SK-N-SH (cell line): ENCODE measurements at regions not wholly inside any gene's neighbourhood (a gene's known extent, or its start where the extent isn't known, plus 50 kb on each side); places are given as distances from the start of the nearest gene placed in this dataset.

Experiments used
- CTCF ChIA-PET: fragments of 300-600, 350-600 bp; formaldehyde crosslinking; extraction: SDS; loops from one replicate; lab custom pipeline; 2021; lab: Yijun Ruan, JAX
- POLR2A ChIA-PET: fragments of 350-600 bp; sonication (Branson Sonifier 250); formaldehyde crosslinking; extraction: SDS; loops from one replicate; lab custom pipeline; 2020; ENCODE audit warnings: antibody characterized with exemption, inconsistent platforms; lab: Yijun Ruan, JAX
- DNase-seq: peaks from one replicate; pipeline ENCODE4 v3.0.0; 2012
- H2AFZ ChIP-seq: fragments of 200-600 bp; sonication (generic); 2 replicates; pipeline ENCODE4 v1.8.1; 2016; ENCODE audit warnings: antibody characterized with exemption, mild to moderate bottlenecking, low read depth
- H3F3A ChIP-seq: fragments of 200-600 bp; sonication (generic); replicated peaks from 2 replicates; pipeline ENCODE3; 2016; ENCODE audit warnings: antibody characterized with exemption, mild to moderate bottlenecking; ENCODE audit not compliant: insufficient read depth
- H3K27ac ChIP-seq, 2 experiments: fragments of 200-500 bp in 1 of 2; fragments of 200-600 bp in 1 of 2; sonication (Bioruptor generic) in 1 of 2; sonication (generic), shearing (Covaris generic) in 1 of 2; 2 replicates each; pipeline versions ENCODE4 v1.5.1 to v1.6.1; 2014 to 2016; ENCODE audit warnings: low read depth in 2 of 2, inconsistent platforms in 1 of 2, low read length in 1 of 2, mild to moderate bottlenecking in 1 of 2, mixed read lengths in 1 of 2
- H3K27me3 ChIP-seq: fragments of 200-600 bp; sonication (generic), shearing (Covaris generic); 2 replicates; pipeline ENCODE4 v1.6.1; 2016; ENCODE audit warnings: mixed run types; ENCODE audit not compliant: insufficient read depth
- H3K36me3 ChIP-seq, 2 experiments: fragments of 200-500 bp in 1 of 2; fragments of 200-600 bp in 1 of 2; sonication (Bioruptor generic) in 1 of 2; sonication (generic) in 1 of 2; replicated peaks in 1 of 2; 2 replicates each; pipeline versions ENCODE3 to v1.5.1; 2014 to 2016; ENCODE audit warnings: low read length in 1 of 2, mild to moderate bottlenecking in 1 of 2; ENCODE audit not compliant: insufficient read depth in 2 of 2, control insufficient read depth in 1 of 2
- H3K4me1 ChIP-seq, 2 experiments: fragments of 200-500 bp in 1 of 2; fragments of 200-600 bp in 1 of 2; sonication (Bioruptor generic) in 1 of 2; sonication (generic), shearing (Covaris generic) in 1 of 2; 2 replicates each; pipeline versions ENCODE4 v1.5.1 to v1.6.1; 2014 to 2016; ENCODE audit warnings: low read depth in 1 of 2, low read length in 1 of 2, mixed run types in 1 of 2; ENCODE audit not compliant: insufficient read depth in 2 of 2, control insufficient read depth in 1 of 2
- H3K4me2 ChIP-seq: fragments of 200-600 bp; sonication (generic), shearing (Covaris generic); 2 replicates; pipeline ENCODE4 v1.6.1; 2017; ENCODE audit warnings: mixed run types
- H3K4me3 ChIP-seq, 2 experiments: fragments of 200-500 bp in 1 of 2; fragments of 200-600 bp in 1 of 2; sonication (Bioruptor generic) in 1 of 2; sonication (generic), shearing (Covaris generic) in 1 of 2; 2 replicates each; pipeline versions ENCODE4 v1.5.1 to v1.8.1; 2014 to 2016; ENCODE audit warnings: low read depth in 2 of 2, inconsistent platforms in 1 of 2, low read length in 1 of 2, mild to moderate bottlenecking in 1 of 2, mixed read lengths in 1 of 2, moderate library complexity in 1 of 2
- H3K79me2 ChIP-seq: fragments of 200-600 bp; sonication (generic); 2 replicates; pipeline ENCODE4 v1.8.1; 2017; ENCODE audit warnings: mild to moderate bottlenecking; ENCODE audit not compliant: insufficient read depth
- H3K9ac ChIP-seq: fragments of 200-600 bp; sonication (generic); 2 replicates; pipeline ENCODE4 v1.6.1; 2017; ENCODE audit warnings: mixed run types
- H3K9me2 ChIP-seq: fragments of 200-600 bp; sonication (generic); 2 replicates; pipeline ENCODE4 v1.6.1; 2017; ENCODE audit warnings: mixed run types
- H3K9me3 ChIP-seq: fragments of 200-600 bp; sonication (generic); 2 replicates; pipeline ENCODE4 v1.6.1; 2017; ENCODE audit warnings: mixed run types, mild to moderate bottlenecking, moderate library complexity
- H4K20me1 ChIP-seq: fragments of 200-600 bp; sonication (generic); 2 replicates; pipeline ENCODE4 v1.6.1; 2017; ENCODE audit warnings: mild to moderate bottlenecking, mixed run types; ENCODE audit not compliant: insufficient read depth
- CHD2 ChIP-seq: fragments of 150-350 bp; IDR thresholded peaks from 2 replicates; pipeline ENCODE4 v1.6.1; 2018; ENCODE audit warnings: low read length; ENCODE audit not compliant: partially characterized antibody
- EP300 ChIP-seq, 2 experiments: IDR thresholded peaks; 2 replicates each; pipeline versions ENCODE4 v1.4.0 to v1.6.1; 2012; ENCODE audit warnings: borderline replicate concordance in 1 of 2, low read depth in 1 of 2, low read length in 1 of 2
- EZH2phosphoT487 ChIP-seq: fragments of 200-600 bp; sonication (generic); IDR thresholded peaks from 2 replicates; pipeline ENCODE4 v1.6.1; 2017; ENCODE audit warnings: low read depth, mixed run types, mild to moderate bottlenecking, antibody characterized with exemption, moderate library complexity, borderline replicate concordance
- FOSL2 ChIP-seq: IDR thresholded peaks from 2 replicates; pipeline ENCODE4 v1.4.0; 2012; ENCODE audit warnings: low read depth, mild to moderate bottlenecking, moderate library complexity, borderline replicate concordance
- FOXJ3 ChIP-seq: sonication (generic); formaldehyde crosslinking; IDR thresholded peaks from 2 replicates; pipeline ENCODE4 v1.5.1; 2020; ENCODE audit warnings: mild to moderate bottlenecking, missing genetic modification reagents
- FOXM1 ChIP-seq: IDR thresholded peaks from 2 replicates; pipeline ENCODE4 v1.4.0; 2012; ENCODE audit warnings: low read depth, mild to moderate bottlenecking
- GABPA ChIP-seq: IDR thresholded peaks from 2 replicates; pipeline ENCODE4 v1.4.0; 2012; ENCODE audit warnings: low read depth, mild to moderate bottlenecking
- GATA2 ChIP-seq: sonication (generic); formaldehyde crosslinking; IDR thresholded peaks from 2 replicates; pipeline ENCODE4 v1.5.0; 2020; ENCODE audit warnings: mild to moderate bottlenecking, missing genetic modification reagents
- JUND ChIP-seq: IDR thresholded peaks from 2 replicates; pipeline ENCODE4 v1.4.0; 2012
- MXI1 ChIP-seq: IDR thresholded peaks from 2 replicates; pipeline ENCODE4 v1.6.1; 2012; ENCODE audit warnings: mild to moderate bottlenecking, low read depth, low read length, improper control_type of control experiment
- NFIC ChIP-seq: IDR thresholded peaks from 2 replicates; pipeline ENCODE4 v1.4.0; 2012; ENCODE audit warnings: borderline replicate concordance
- NRF1 ChIP-seq: IDR thresholded peaks from 2 replicates; pipeline ENCODE4 v1.6.1; 2012; ENCODE audit warnings: low read depth, mild to moderate bottlenecking, low read length
- RAD21 ChIP-seq: IDR thresholded peaks from 2 replicates; pipeline ENCODE4 v1.6.1; 2012; ENCODE audit warnings: mild to moderate bottlenecking, low read length
- RCOR1 ChIP-seq: fragments of 150-350 bp; IDR thresholded peaks from 2 replicates; pipeline ENCODE4 v1.6.1; 2017; ENCODE audit warnings: antibody characterized with exemption, low read length
- RXRA ChIP-seq: IDR thresholded peaks from 2 replicates; pipeline ENCODE4 v1.4.0; 2012; ENCODE audit warnings: low read depth, mild to moderate bottlenecking, borderline replicate concordance
- SIN3A ChIP-seq: IDR thresholded peaks from 2 replicates; pipeline ENCODE4 v1.6.1; 2012; ENCODE audit warnings: low read depth, mild to moderate bottlenecking, low read length, moderate library complexity, borderline replicate concordance
- SMC3 ChIP-seq: IDR thresholded peaks from 2 replicates; pipeline ENCODE4 v1.6.1; 2012; ENCODE audit warnings: low read depth, low read length, improper control_type of control experiment
- TCF12 ChIP-seq: IDR thresholded peaks from 2 replicates; pipeline ENCODE4 v1.4.0; 2012
- TEAD4 ChIP-seq: IDR thresholded peaks from 2 replicates; pipeline ENCODE4 v1.4.0; 2012; ENCODE audit warnings: mild to moderate bottlenecking, borderline replicate concordance; ENCODE audit not compliant: insufficient read depth
- YY1 ChIP-seq: IDR thresholded peaks from 2 replicates; pipeline ENCODE4 v1.4.0; 2012; ENCODE audit warnings: low read depth, mild to moderate bottlenecking
- TF ChIP-seq, protein P1 (sequence below): fragments of 150-350 bp; IDR thresholded peaks from 2 replicates; pipeline ENCODE4 v1.6.1; 2017; ENCODE audit warnings: antibody characterized with exemption, low read length, low read depth, borderline replicate concordance
- TF ChIP-seq, protein P2 (sequence below): IDR thresholded peaks from 2 replicates; pipeline ENCODE4 v1.4.0; 2012; ENCODE audit warnings: low read depth, borderline replicate concordance
- TF ChIP-seq, protein P3 (sequence below): fragments of 200-600 bp; sonication (generic); IDR thresholded peaks from 2 replicates; pipeline ENCODE4 v1.6.1; 2017; ENCODE audit warnings: antibody characterized with exemption, mild to moderate bottlenecking, moderate library complexity
- TF ChIP-seq, protein P4 (sequence below): IDR thresholded peaks from 2 replicates; pipeline ENCODE4 v1.4.0; 2012; ENCODE audit warnings: low read depth, borderline replicate concordance
- TF ChIP-seq, protein P5 (sequence below): IDR thresholded peaks from 2 replicates; pipeline ENCODE4; 2012
- TF ChIP-seq, protein P6 (sequence below): IDR thresholded peaks from 2 replicates; pipeline ENCODE4 v1.4.0; 2012; ENCODE audit warnings: low read depth
- TF ChIP-seq, protein P7 (sequence below): fragments of 150-350 bp; IDR thresholded peaks from 2 replicates; pipeline ENCODE4 v1.6.1; 2016; ENCODE audit warnings: mild to moderate bottlenecking, low read depth, low read length

DNA sequence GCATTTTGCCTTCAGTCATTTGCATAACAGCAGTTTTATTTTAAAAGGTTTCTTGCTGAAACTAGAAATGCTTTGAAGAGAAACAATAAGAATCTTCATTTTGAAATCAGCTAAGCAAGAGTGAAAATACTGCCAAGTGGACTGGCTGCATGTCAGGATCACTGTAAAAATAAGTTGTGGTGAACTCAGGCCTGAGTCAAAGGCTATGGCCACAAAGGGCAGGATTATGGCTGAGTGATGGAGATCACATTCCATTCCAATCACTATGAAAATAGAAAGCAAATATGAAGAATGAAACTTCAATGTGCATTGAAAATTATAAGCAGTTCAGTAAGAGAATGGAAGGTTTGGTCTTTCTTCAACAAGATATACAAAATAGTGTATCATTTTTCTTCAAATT is 224.5 kb downstream of the PCDH18 start:
- Histone ChIP-seq H3K79me2 (no peaks in the 10 kb centered on the region), H3K4me3 (no peak overlapping the region; a peak in 1 of 4 replicates), H3K9me3 (no peaks in the 10 kb centered on the region), H3K4me2 (peak overlapping the region; percentile 35; the same call in 1 of the 2 replicates), H4K20me1 (no peaks in the 10 kb centered on the region), H2AFZ (peak overlapping the region; percentile 26; the same call in 1 of the 2 replicates), H3F3A (peaks cover 44% of the 10 kb centered on the region), H3K27ac (peak overlapping the region in 1 of 2 experiments; percentile 73; a peak in 3 of 4 replicates), H3K4me1 (peaks cover 5 to 31% of the 10 kb centered on the region in 2 experiments), H3K36me3 (no peaks in the 10 kb centered on the region), H3K9ac (peak overlapping the region; percentile 7; the same call in 1 of the 2 replicates), H3K9me2 (no peaks in the 10 kb centered on the region), H3K27me3 (no peaks in the 10 kb centered on the region)
- DNase-seq: no peak
- POLR2A ChIA-PET: no interaction called here
- CTCF ChIA-PET: interaction anchor here (1.3 kb wide), 1 partner anchor 487 kb away, joined by 3 read pairs; no protein-coding TSS in a partner anchor
- TF ChIP-seq EP300 (IDR thresholded peaks at IDR 0.05; ENCODE audit: borderline replicate concordance in 1 of 2, low read depth in 1 of 2, low read length in 1 of 2) (peak in 1 of 2 experiments; percentile 63; a peak in 1 of 4 replicates), RAD21 (no peak), MXI1 (no peak), CHD2 (no peak), NRF1 (no peak), RXRA (no peak), RCOR1 (no peak), SMC3 (no peak), GATA2 (no peak), FOSL2 (peak; percentile 31; the same call in 1 of the 2 replicates), TEAD4 (peak; percentile 54; the same call in 1 of the 2 replicates), NFIC (peak; percentile 54; the same call in 1 of the 2 replicates), SIN3A (no peak), FOXM1 (no peak), YY1 (no peak), EZH2phosphoT487 (no peak), FOXJ3 (CRISPR knock-in tag) (no peak), JUND (peak; percentile 44), GABPA (no peak), TCF12 (peak; percentile 68)
- TF ChIP-seq, protein P1, sequence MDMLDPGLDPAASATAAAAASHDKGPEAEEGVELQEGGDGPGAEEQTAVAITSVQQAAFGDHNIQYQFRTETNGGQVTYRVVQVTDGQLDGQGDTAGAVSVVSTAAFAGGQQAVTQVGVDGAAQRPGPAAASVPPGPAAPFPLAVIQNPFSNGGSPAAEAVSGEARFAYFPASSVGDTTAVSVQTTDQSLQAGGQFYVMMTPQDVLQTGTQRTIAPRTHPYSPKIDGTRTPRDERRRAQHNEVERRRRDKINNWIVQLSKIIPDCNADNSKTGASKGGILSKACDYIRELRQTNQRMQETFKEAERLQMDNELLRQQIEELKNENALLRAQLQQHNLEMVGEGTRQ: no peak
- TF ChIP-seq, protein P2, sequence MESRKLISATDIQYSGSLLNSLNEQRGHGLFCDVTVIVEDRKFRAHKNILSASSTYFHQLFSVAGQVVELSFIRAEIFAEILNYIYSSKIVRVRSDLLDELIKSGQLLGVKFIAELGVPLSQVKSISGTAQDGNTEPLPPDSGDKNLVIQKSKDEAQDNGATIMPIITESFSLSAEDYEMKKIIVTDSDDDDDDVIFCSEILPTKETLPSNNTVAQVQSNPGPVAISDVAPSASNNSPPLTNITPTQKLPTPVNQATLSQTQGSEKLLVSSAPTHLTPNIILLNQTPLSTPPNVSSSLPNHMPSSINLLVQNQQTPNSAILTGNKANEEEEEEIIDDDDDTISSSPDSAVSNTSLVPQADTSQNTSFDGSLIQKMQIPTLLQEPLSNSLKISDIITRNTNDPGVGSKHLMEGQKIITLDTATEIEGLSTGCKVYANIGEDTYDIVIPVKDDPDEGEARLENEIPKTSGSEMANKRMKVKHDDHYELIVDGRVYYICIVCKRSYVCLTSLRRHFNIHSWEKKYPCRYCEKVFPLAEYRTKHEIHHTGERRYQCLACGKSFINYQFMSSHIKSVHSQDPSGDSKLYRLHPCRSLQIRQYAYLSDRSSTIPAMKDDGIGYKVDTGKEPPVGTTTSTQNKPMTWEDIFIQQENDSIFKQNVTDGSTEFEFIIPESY: no peak
- TF ChIP-seq, protein P3, sequence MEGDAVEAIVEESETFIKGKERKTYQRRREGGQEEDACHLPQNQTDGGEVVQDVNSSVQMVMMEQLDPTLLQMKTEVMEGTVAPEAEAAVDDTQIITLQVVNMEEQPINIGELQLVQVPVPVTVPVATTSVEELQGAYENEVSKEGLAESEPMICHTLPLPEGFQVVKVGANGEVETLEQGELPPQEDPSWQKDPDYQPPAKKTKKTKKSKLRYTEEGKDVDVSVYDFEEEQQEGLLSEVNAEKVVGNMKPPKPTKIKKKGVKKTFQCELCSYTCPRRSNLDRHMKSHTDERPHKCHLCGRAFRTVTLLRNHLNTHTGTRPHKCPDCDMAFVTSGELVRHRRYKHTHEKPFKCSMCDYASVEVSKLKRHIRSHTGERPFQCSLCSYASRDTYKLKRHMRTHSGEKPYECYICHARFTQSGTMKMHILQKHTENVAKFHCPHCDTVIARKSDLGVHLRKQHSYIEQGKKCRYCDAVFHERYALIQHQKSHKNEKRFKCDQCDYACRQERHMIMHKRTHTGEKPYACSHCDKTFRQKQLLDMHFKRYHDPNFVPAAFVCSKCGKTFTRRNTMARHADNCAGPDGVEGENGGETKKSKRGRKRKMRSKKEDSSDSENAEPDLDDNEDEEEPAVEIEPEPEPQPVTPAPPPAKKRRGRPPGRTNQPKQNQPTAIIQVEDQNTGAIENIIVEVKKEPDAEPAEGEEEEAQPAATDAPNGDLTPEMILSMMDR: no peak
- TF ChIP-seq, protein P4, sequence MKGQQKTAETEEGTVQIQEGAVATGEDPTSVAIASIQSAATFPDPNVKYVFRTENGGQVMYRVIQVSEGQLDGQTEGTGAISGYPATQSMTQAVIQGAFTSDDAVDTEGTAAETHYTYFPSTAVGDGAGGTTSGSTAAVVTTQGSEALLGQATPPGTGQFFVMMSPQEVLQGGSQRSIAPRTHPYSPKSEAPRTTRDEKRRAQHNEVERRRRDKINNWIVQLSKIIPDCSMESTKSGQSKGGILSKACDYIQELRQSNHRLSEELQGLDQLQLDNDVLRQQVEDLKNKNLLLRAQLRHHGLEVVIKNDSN: no peak
- TF ChIP-seq, protein P5, sequence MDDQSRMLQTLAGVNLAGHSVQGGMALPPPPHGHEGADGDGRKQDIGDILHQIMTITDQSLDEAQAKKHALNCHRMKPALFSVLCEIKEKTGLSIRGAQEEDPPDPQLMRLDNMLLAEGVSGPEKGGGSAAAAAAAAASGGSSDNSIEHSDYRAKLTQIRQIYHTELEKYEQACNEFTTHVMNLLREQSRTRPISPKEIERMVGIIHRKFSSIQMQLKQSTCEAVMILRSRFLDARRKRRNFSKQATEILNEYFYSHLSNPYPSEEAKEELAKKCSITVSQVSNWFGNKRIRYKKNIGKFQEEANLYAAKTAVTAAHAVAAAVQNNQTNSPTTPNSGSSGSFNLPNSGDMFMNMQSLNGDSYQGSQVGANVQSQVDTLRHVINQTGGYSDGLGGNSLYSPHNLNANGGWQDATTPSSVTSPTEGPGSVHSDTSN: peak; percentile 86
- TF ChIP-seq, protein P6, sequence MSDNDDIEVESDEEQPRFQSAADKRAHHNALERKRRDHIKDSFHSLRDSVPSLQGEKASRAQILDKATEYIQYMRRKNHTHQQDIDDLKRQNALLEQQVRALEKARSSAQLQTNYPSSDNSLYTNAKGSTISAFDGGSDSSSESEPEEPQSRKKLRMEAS: no peak
- TF ChIP-seq, protein P7, sequence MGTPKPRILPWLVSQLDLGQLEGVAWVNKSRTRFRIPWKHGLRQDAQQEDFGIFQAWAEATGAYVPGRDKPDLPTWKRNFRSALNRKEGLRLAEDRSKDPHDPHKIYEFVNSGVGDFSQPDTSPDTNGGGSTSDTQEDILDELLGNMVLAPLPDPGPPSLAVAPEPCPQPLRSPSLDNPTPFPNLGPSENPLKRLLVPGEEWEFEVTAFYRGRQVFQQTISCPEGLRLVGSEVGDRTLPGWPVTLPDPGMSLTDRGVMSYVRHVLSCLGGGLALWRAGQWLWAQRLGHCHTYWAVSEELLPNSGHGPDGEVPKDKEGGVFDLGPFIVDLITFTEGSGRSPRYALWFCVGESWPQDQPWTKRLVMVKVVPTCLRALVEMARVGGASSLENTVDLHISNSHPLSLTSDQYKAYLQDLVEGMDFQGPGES: no peak
